ENCODE measurements at regions not wholly inside any gene's neighbourhood (a gene's known extent, or its start where the extent isn't known, plus 50 kb on each side); places are given as distances from the start of the nearest gene placed in this dataset.
A peak's percentile ranks its signal among the peaks of the same experiment; 100 is the strongest.

DNA sequence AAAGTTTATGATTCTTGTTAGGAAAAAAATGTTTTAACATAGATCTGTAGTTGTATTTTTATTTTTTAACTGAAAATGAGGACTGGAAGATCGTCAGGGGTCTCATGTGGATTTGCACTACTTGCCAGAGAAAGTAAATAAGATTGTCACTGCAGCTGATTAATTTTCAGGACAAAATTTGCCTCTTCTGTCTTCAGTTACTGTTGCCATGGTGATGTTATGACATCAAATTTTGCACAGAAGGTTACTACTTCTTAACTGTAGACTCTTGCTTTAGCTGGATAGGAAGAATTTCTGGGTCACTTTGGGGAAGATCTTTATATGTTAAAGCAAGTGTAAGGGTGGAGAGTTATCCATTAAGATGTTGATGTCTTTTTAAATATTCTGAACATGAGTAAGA is 82.2 kb upstream of the WDR72 start:
- H3K27me3 ChIP-seq (ENCODE audit: control insufficient read depth in 3 of 3, insufficient read depth in 3 of 3, low read depth in 1 of 3, low read length in 3 of 3), result no peaks in the 10 kb centered on the region
- H4K91ac ChIP-seq (ENCODE audit: low read depth, low read length, poor library complexity), result no peak overlapping the region
- no peak overlapping the region for H2BK12ac ChIP-seq (ENCODE audit: low read length)
- H3K9ac ChIP-seq (ENCODE audit: low read depth, low read length, poor library complexity), result no peak overlapping the region
- no peak overlapping the region for H2BK5ac ChIP-seq (ENCODE audit: low read length)
- no peak overlapping the region for H2BK120ac ChIP-seq (ENCODE audit: low read depth, low read length)
- H3K36me3 ChIP-seq (replicated peaks in 1 of 2; ENCODE audit: control insufficient read depth in 2 of 2, insufficient read depth in 2 of 2, low read length in 2 of 2), result no peaks in the 10 kb centered on the region
- no peaks in the 10 kb centered on the region for H3K9me3 ChIP-seq (replicated peaks in 1 of 2; ENCODE audit: control insufficient read depth in 2 of 2, insufficient read depth in 1 of 2, low read depth in 1 of 2, low read length in 2 of 2)
- H3K23ac ChIP-seq (ENCODE audit: low read depth, low read length, poor library complexity), result no peak overlapping the region
- no peak for DNase-seq (ENCODE audit: low spot score)
- no peak overlapping the region for H2AK5ac ChIP-seq (ENCODE audit: low read depth, low read length)
- no peak overlapping the region for H3K4me2 ChIP-seq (ENCODE audit: insufficient read depth, low read length, poor library complexity, severe bottlenecking)
- no peak overlapping the region for H3K27ac ChIP-seq (replicated peaks; ENCODE audit: low read length)
- H3K18ac ChIP-seq (ENCODE audit: low read length), result no peak overlapping the region
- no peak overlapping the region for H3K4me3 ChIP-seq (ENCODE audit: low read length in 2 of 2)
- H2BK15ac ChIP-seq (ENCODE audit: low read length), result no peak overlapping the region
- H3K4ac ChIP-seq (ENCODE audit: low read length), result no peak overlapping the region
- H2AFZ ChIP-seq (ENCODE audit: low read length), result no peak overlapping the region
- H3K14ac ChIP-seq (ENCODE audit: low read length), result no peak overlapping the region
- H4K8ac ChIP-seq (ENCODE audit: low read depth, low read length), result no peak overlapping the region
- no peaks in the 10 kb centered on the region for H3K79me1 ChIP-seq (ENCODE audit: low read depth, low read length)
- no CpG with 5 or more reads among the region's 1 CpG for WGBS, 2 donors (ENCODE audit: extremely low coverage in 2 of 2, insufficient read length in 2 of 2, insufficient replicate concordance in 1 of 2)
- no peaks in the 10 kb centered on the region for H3K4me1 ChIP-seq (ENCODE audit: control insufficient read depth in 2 of 2, insufficient read depth in 1 of 2, low read depth in 1 of 2, low read length in 2 of 2)

DNA sequence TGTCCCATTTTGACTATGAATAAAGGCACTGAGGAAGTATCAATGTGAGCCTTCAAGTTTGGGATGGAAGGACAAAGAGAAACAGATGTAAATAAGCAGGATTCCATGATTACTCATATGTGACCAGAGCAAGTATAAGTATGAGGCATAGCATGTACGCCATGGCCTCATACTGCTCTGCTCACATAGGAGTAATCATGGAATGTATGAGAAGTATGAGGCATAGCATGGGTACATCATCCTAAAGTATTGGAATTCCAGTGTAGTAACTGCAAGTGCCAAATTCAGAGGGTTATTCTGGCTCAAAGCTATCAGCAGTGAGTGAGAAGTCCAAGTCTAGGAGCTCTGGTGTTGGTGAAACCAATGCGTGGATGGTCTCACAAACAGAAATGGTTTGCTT is 81.2 kb upstream of the WDR72 start:
- no peak overlapping the region for H2AK5ac ChIP-seq (ENCODE audit: low read depth, low read length)
- H2BK120ac ChIP-seq (ENCODE audit: low read depth, low read length), result no peak overlapping the region
- no peak overlapping the region for H3K18ac ChIP-seq (ENCODE audit: low read length)
- no peak overlapping the region for H2BK12ac ChIP-seq (ENCODE audit: low read length)
- no peak overlapping the region for H2BK5ac ChIP-seq (ENCODE audit: low read length)
- no peak overlapping the region for H2BK15ac ChIP-seq (ENCODE audit: low read length)
- H4K8ac ChIP-seq (ENCODE audit: low read depth, low read length), result no peak overlapping the region
- H3K9me3 ChIP-seq (replicated peaks in 1 of 2; ENCODE audit: control insufficient read depth in 2 of 2, insufficient read depth in 1 of 2, low read depth in 1 of 2, low read length in 2 of 2), result no peaks in the 10 kb centered on the region
- H3K23ac ChIP-seq (ENCODE audit: low read depth, low read length, poor library complexity), result no peak overlapping the region
- H3K14ac ChIP-seq (ENCODE audit: low read length), result no peak overlapping the region
- H3K9ac ChIP-seq (ENCODE audit: low read depth, low read length, poor library complexity), result no peak overlapping the region
- H3K79me1 ChIP-seq (ENCODE audit: low read depth, low read length), result no peaks in the 10 kb centered on the region
- WGBS, 2 donors (ENCODE audit: extremely low coverage in 2 of 2, insufficient read length in 2 of 2, insufficient replicate concordance in 1 of 2), result no CpG with 5 or more reads among the region's 2 CpGs
- no peak overlapping the region for H4K91ac ChIP-seq (ENCODE audit: low read depth, low read length, poor library complexity)
- DNase-seq (ENCODE audit: low spot score), result no peak
- no peak overlapping the region for H2AFZ ChIP-seq (ENCODE audit: low read length)
- no peak overlapping the region for H3K4me3 ChIP-seq (ENCODE audit: low read length in 2 of 2)
- H3K27ac ChIP-seq (replicated peaks; ENCODE audit: low read length), result no peak overlapping the region
- H3K27me3 ChIP-seq (ENCODE audit: control insufficient read depth in 3 of 3, insufficient read depth in 3 of 3, low read depth in 1 of 3, low read length in 3 of 3), result no peaks in the 10 kb centered on the region
- no peaks in the 10 kb centered on the region for H3K36me3 ChIP-seq (replicated peaks in 1 of 2; ENCODE audit: control insufficient read depth in 2 of 2, insufficient read depth in 2 of 2, low read length in 2 of 2)
- H3K4me2 ChIP-seq (ENCODE audit: insufficient read depth, low read length, poor library complexity, severe bottlenecking), result no peak overlapping the region
- H3K4me1 ChIP-seq (ENCODE audit: control insufficient read depth in 2 of 2, insufficient read depth in 1 of 2, low read depth in 1 of 2, low read length in 2 of 2), result no peaks in the 10 kb centered on the region
- H3K4ac ChIP-seq (ENCODE audit: low read length), result no peak overlapping the region

DNA sequence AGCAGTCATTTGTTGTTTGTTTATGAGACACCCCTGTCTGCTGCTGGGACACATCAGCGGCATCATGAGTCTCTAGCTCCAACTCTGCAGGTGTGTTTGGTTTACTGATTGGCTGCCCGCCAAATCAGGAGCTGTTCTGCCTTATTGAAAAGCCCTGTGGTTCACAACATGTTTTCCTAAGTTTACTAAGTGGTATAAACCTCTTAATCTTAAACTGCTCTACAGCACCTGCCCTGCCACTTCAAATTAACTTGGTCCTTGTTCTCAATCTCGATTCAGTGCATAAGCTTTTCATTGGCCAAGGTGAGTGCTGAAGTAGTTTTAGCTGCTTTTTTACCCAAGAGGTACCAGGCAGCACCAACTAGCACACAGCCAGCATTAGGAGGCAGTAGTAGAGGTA is 77.8 kb upstream of the WDR72 start:
- no peak overlapping the region for H3K23ac ChIP-seq (ENCODE audit: low read depth, low read length, poor library complexity)
- H4K8ac ChIP-seq (ENCODE audit: low read depth, low read length), result no peak overlapping the region
- WGBS, 2 donors (ENCODE audit: extremely low coverage in 2 of 2, insufficient read length in 2 of 2, insufficient replicate concordance in 1 of 2), result no CpG with 5 or more reads among the region's 3 CpGs
- H4K91ac ChIP-seq (ENCODE audit: low read depth, low read length, poor library complexity), result no peak overlapping the region
- no peak overlapping the region for H2BK12ac ChIP-seq (ENCODE audit: low read length)
- H3K14ac ChIP-seq (ENCODE audit: low read length), result no peak overlapping the region
- H3K27ac ChIP-seq (replicated peaks; ENCODE audit: low read length), result no peak overlapping the region
- H3K4me2 ChIP-seq (ENCODE audit: insufficient read depth, low read length, poor library complexity, severe bottlenecking), result no peak overlapping the region
- no peaks in the 10 kb centered on the region for H3K79me1 ChIP-seq (ENCODE audit: low read depth, low read length)
- H2BK120ac ChIP-seq (ENCODE audit: low read depth, low read length), result no peak overlapping the region
- H3K4me3 ChIP-seq (ENCODE audit: low read length in 2 of 2), result no peak overlapping the region
- no peak overlapping the region for H2AK5ac ChIP-seq (ENCODE audit: low read depth, low read length)
- no peak for DNase-seq (ENCODE audit: low spot score)
- H3K9me3 ChIP-seq (replicated peaks in 1 of 2; ENCODE audit: control insufficient read depth in 2 of 2, insufficient read depth in 1 of 2, low read depth in 1 of 2, low read length in 2 of 2), result no peaks in the 10 kb centered on the region
- no peak overlapping the region for H3K18ac ChIP-seq (ENCODE audit: low read length)
- H3K9ac ChIP-seq (ENCODE audit: low read depth, low read length, poor library complexity), result no peak overlapping the region
- no peak overlapping the region for H2BK5ac ChIP-seq (ENCODE audit: low read length)
- no peak overlapping the region for H3K4ac ChIP-seq (ENCODE audit: low read length)
- no peak overlapping the region for H2BK15ac ChIP-seq (ENCODE audit: low read length)
- H3K27me3 ChIP-seq (ENCODE audit: control insufficient read depth in 3 of 3, insufficient read depth in 3 of 3, low read depth in 1 of 3, low read length in 3 of 3), result no peaks in the 10 kb centered on the region
- H3K36me3 ChIP-seq (replicated peaks in 1 of 2; ENCODE audit: control insufficient read depth in 2 of 2, insufficient read depth in 2 of 2, low read length in 2 of 2), result no peaks in the 10 kb centered on the region
- H3K4me1 ChIP-seq (ENCODE audit: control insufficient read depth in 2 of 2, insufficient read depth in 1 of 2, low read depth in 1 of 2, low read length in 2 of 2), result no peaks in the 10 kb centered on the region
- no peak overlapping the region for H2AFZ ChIP-seq (ENCODE audit: low read length)

DNA sequence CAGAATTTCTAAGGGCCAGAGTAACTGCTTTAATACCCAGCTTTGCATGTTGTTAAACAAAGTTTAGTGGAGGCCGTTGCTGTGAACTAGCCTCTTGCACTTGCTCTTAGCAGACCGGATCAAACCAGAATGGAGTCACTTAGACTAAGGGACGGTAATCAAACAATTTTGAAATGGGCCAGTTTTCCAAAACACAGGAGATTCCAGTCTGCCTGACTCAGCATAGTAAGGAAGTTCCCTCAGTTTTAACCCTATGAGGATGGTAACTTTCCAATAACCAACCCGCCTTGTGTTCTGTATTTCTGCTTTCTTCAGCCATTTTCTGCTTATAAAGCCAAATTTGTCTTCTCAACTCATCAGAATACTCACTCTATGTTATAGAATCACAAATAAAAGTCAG is 77.2 kb upstream of the WDR72 start:
- no peak overlapping the region for H3K18ac ChIP-seq (ENCODE audit: low read length)
- H3K36me3 ChIP-seq (replicated peaks in 1 of 2; ENCODE audit: control insufficient read depth in 2 of 2, insufficient read depth in 2 of 2, low read length in 2 of 2), result no peaks in the 10 kb centered on the region
- WGBS, 2 donors (ENCODE audit: extremely low coverage in 2 of 2, insufficient read length in 2 of 2, insufficient replicate concordance in 1 of 2), result no CpG with 5 or more reads among the region's 4 CpGs
- DNase-seq (ENCODE audit: low spot score), result no peak
- no peak overlapping the region for H2AK5ac ChIP-seq (ENCODE audit: low read depth, low read length)
- no peak overlapping the region for H4K91ac ChIP-seq (ENCODE audit: low read depth, low read length, poor library complexity)
- H3K4ac ChIP-seq (ENCODE audit: low read length), result no peak overlapping the region
- no peak overlapping the region for H2BK5ac ChIP-seq (ENCODE audit: low read length)
- H2AFZ ChIP-seq (ENCODE audit: low read length), result peak overlapping the region; percentile 18
- H2BK15ac ChIP-seq (ENCODE audit: low read length), result no peak overlapping the region
- no peak overlapping the region for H4K8ac ChIP-seq (ENCODE audit: low read depth, low read length)
- H3K4me1 ChIP-seq (ENCODE audit: control insufficient read depth in 2 of 2, insufficient read depth in 1 of 2, low read depth in 1 of 2, low read length in 2 of 2), result no peaks in the 10 kb centered on the region
- no peaks in the 10 kb centered on the region for H3K27me3 ChIP-seq (ENCODE audit: control insufficient read depth in 3 of 3, insufficient read depth in 3 of 3, low read depth in 1 of 3, low read length in 3 of 3)
- H3K23ac ChIP-seq (ENCODE audit: low read depth, low read length, poor library complexity), result no peak overlapping the region
- no peak overlapping the region for H2BK120ac ChIP-seq (ENCODE audit: low read depth, low read length)
- no peaks in the 10 kb centered on the region for H3K9me3 ChIP-seq (replicated peaks in 1 of 2; ENCODE audit: control insufficient read depth in 2 of 2, insufficient read depth in 1 of 2, low read depth in 1 of 2, low read length in 2 of 2)
- no peak overlapping the region for H3K14ac ChIP-seq (ENCODE audit: low read length)
- H3K4me3 ChIP-seq (ENCODE audit: low read length in 2 of 2), result no peak overlapping the region
- no peak overlapping the region for H2BK12ac ChIP-seq (ENCODE audit: low read length)
- H3K9ac ChIP-seq (ENCODE audit: low read depth, low read length, poor library complexity), result no peak overlapping the region
- no peak overlapping the region for H3K4me2 ChIP-seq (ENCODE audit: insufficient read depth, low read length, poor library complexity, severe bottlenecking)
- H3K27ac ChIP-seq (replicated peaks; ENCODE audit: low read length), result no peak overlapping the region
- H3K79me1 ChIP-seq (ENCODE audit: low read depth, low read length), result no peaks in the 10 kb centered on the region
